A549 (cell line): ENCODE measurements at regions not wholly inside any gene's neighbourhood (a gene's known extent, or its start where the extent isn't known, plus 50 kb on each side); places are given as distances from the start of the nearest gene placed in this dataset.

Experiments
- ATAC-seq, 2 experiments: fragments of 200-7000 bp in 1 of 2; fragments of >200 bp in 1 of 2; cut with Nextera tagmentation in 1 of 2; cut with Tn5 transposase in 1 of 2; 3 replicates each; pipeline versions ENCODE4 v1.8.0 to v1.9.1; 2018 to 2020; ENCODE audit warnings: mild to moderate bottlenecking in 1 of 2, moderate library complexity in 1 of 2
- CTCF ChIA-PET: fragments of 300-600 bp; sonication (Branson Sonifier 250); formaldehyde crosslinking; extraction: SDS; loops from one replicate; lab custom pipeline; 2021; ENCODE audit warnings: antibody characterized with exemption, inconsistent platforms; lab: Yijun Ruan, JAX
- POLR2A ChIA-PET: fragments of 350-600 bp; formaldehyde crosslinking; extraction: SDS; loops from one replicate; lab custom pipeline; 2021; ENCODE audit warnings: antibody characterized with exemption, inconsistent platforms; lab: Yijun Ruan, JAX
- DNase-seq, 2 experiments: peaks; one replicate each; pipeline versions ENCODE4 v3.0.0 to v3.0.0-alpha.2; 2011 to 2016; ENCODE audit warnings: low read depth in 1 of 2, low spot score in 1 of 2
- FAIRE-seq: peaks from 2 replicates; lab custom pipeline; 2011; peaks lifted over from hg19 to GRCh38; lab: Jason Lieb, UNC
- H3K27ac ChIP-seq, 2 experiments: fragments of >200 bp; sonication (Bioruptor Twin); formaldehyde crosslinking; 3 replicates each; pipeline ENCODE4 v1.5.1; 2016 to 2017
- H3K4me1 ChIP-seq: fragments of >200 bp; sonication (Bioruptor Twin); formaldehyde crosslinking; 3 replicates; pipeline ENCODE4 v1.6.1; 2016
- H3K4me2 ChIP-seq: fragments of >200 bp; sonication (Bioruptor Twin); formaldehyde crosslinking; 3 replicates; pipeline ENCODE4 v1.6.1; 2016
- H3K4me3 ChIP-seq: fragments of >200 bp; sonication (Bioruptor Twin); formaldehyde crosslinking; 3 replicates; pipeline ENCODE4 v1.5.1; 2016
- H3K9me3 ChIP-seq: fragments of >200 bp; sonication (Bioruptor Twin); formaldehyde crosslinking; 3 replicates; pipeline ENCODE4 v1.6.1; 2016
- CBX2 ChIP-seq: fragments of 200-600 bp; sonication (generic); IDR thresholded peaks from 2 replicates; pipeline ENCODE4 v1.6.1; 2016; ENCODE audit warnings: low read depth, mild to moderate bottlenecking, borderline replicate concordance
- CBX8 ChIP-seq: fragments of 200-600 bp; sonication (generic); IDR thresholded peaks from 2 replicates; pipeline ENCODE4 v1.6.1; 2016
- CHD2 ChIP-seq: fragments of 150-350 bp; IDR thresholded peaks from 2 replicates; pipeline ENCODE4 v1.6.1; 2014; ENCODE audit warnings: low read length; ENCODE audit not compliant: partially characterized antibody
- EHF ChIP-seq: fragments of 250-450 bp; sonication (Bioruptor Pico); IDR thresholded peaks from 2 replicates; pipeline ENCODE4 v1.5.0; 2020; ENCODE audit warnings: mild to moderate bottlenecking
- ESRRA ChIP-seq: fragments of 150-350 bp; IDR thresholded peaks from 2 replicates; pipeline ENCODE4 v1.6.1; 2014; ENCODE audit warnings: mild to moderate bottlenecking, low read length, borderline replicate concordance
- FOSB ChIP-seq: fragments of 250-450 bp; sonication (Bioruptor Pico); IDR thresholded peaks from 2 replicates; pipeline ENCODE4 v1.5.0; 2020; ENCODE audit warnings: mild to moderate bottlenecking, moderate library complexity
- GATA3 ChIP-seq: IDR thresholded peaks from 2 replicates; pipeline ENCODE4 v1.6.1; 2012; ENCODE audit warnings: borderline replicate concordance
- HDAC2 ChIP-seq: fragments of 200-600 bp; sonication (generic); IDR thresholded peaks from 2 replicates; pipeline ENCODE4 v1.6.1; 2016
- HOXB13 ChIP-seq: fragments of 250-450 bp; sonication (Bioruptor Pico); IDR thresholded peaks from 2 replicates; pipeline ENCODE4 v1.5.0; 2020; ENCODE audit warnings: low read depth, mild to moderate bottlenecking, moderate library complexity
- HOXB5 ChIP-seq: fragments of 250-450 bp; sonication (Bioruptor Pico); IDR thresholded peaks from 2 replicates; pipeline ENCODE4 v1.5.0; 2020; ENCODE audit warnings: mild to moderate bottlenecking, moderate library complexity
- JUNB ChIP-seq: fragments of >200 bp; sonication (Bioruptor Twin); formaldehyde crosslinking; IDR thresholded peaks from 2 replicates; pipeline ENCODE4 v1.6.1; 2016
- KDM1A ChIP-seq: fragments of 200-600 bp; sonication (generic); IDR thresholded peaks from 2 replicates; pipeline ENCODE4 v1.6.1; 2016; ENCODE audit warnings: low read depth, mild to moderate bottlenecking
- MAZ ChIP-seq: fragments of 150-350 bp; IDR thresholded peaks from 2 replicates; pipeline ENCODE4 v1.6.1; 2014; ENCODE audit warnings: antibody characterized with exemption, low read depth, low read length, borderline replicate concordance
- NR3C1 ChIP-seq: fragments of >200 bp; sonication (Bioruptor Twin); formaldehyde crosslinking; IDR thresholded peaks from 3 replicates; pipeline ENCODE4 v1.6.1; 2017
- POLR2AphosphoS2 ChIP-seq: conservative IDR thresholded peaks from 2 replicates; pipeline ENCODE4 v1.6.1; 2012; ENCODE audit warnings: low read length, improper control_type of control experiment, inconsistent platforms
- RARB ChIP-seq: fragments of 250-450 bp; sonication (Bioruptor Pico); IDR thresholded peaks from 2 replicates; pipeline ENCODE4 v1.8.0; 2021; ENCODE audit warnings: mild to moderate bottlenecking, moderate library complexity
- RFX5 ChIP-seq: fragments of 450-650 bp; IDR thresholded peaks from 2 replicates; pipeline ENCODE4 v1.7.1; 2014; ENCODE audit warnings: antibody characterized with exemption, mild to moderate bottlenecking, moderate library complexity
- SMC3 ChIP-seq: fragments of >200 bp; sonication (Bioruptor Twin); formaldehyde crosslinking; IDR thresholded peaks from 3 replicates; pipeline ENCODE4 v1.6.1; 2018; ENCODE audit warnings: inconsistent platforms
- ZC3H11A ChIP-seq: fragments of 450-650 bp; IDR thresholded peaks from 2 replicates; pipeline ENCODE4 v1.6.1; 2014; ENCODE audit warnings: antibody characterized with exemption, mild to moderate bottlenecking
- ZSCAN20 ChIP-seq: fragments of 250-450 bp; sonication (Bioruptor Pico); IDR thresholded peaks from 2 replicates; pipeline ENCODE4 v1.8.0; 2022; ENCODE audit warnings: mild to moderate bottlenecking, moderate library complexity
- WGBS: methylation state at CpG from one replicate; pipeline ENCODE4 v1.1.6; 2017; ENCODE audit errors: missing lambda C conversion rate; 5-methylcytosine and 5-hydroxymethylcytosine counted together
- TF ChIP-seq, protein P1 (sequence below): fragments of 150-350 bp; IDR thresholded peaks from 2 replicates; pipeline ENCODE4 v1.6.1; 2014; ENCODE audit warnings: low read depth, mild to moderate bottlenecking, low read length
- TF ChIP-seq, protein P2 (sequence below): fragments of 250-450 bp; sonication (Bioruptor Pico); IDR thresholded peaks from 2 replicates; pipeline ENCODE4 v1.5.0; 2021; ENCODE audit warnings: mild to moderate bottlenecking, moderate library complexity, borderline replicate concordance
- TF ChIP-seq, protein P3 (sequence below): fragments of 450-650 bp; IDR thresholded peaks from 2 replicates; pipeline ENCODE4 v1.6.1; 2014; ENCODE audit warnings: antibody characterized with exemption
- TF ChIP-seq, protein P4 (sequence below): fragments of >200 bp; sonication (Bioruptor Twin); formaldehyde crosslinking; IDR thresholded peaks from 3 replicates; pipeline ENCODE4 v1.6.1; 2016
- TF ChIP-seq, protein P5 (sequence below): fragments of 200-600 bp; sonication (generic); IDR thresholded peaks from 2 replicates; pipeline ENCODE4 v1.6.1; 2016; ENCODE audit warnings: antibody characterized with exemption, mild to moderate bottlenecking, moderate library complexity

DNA sequence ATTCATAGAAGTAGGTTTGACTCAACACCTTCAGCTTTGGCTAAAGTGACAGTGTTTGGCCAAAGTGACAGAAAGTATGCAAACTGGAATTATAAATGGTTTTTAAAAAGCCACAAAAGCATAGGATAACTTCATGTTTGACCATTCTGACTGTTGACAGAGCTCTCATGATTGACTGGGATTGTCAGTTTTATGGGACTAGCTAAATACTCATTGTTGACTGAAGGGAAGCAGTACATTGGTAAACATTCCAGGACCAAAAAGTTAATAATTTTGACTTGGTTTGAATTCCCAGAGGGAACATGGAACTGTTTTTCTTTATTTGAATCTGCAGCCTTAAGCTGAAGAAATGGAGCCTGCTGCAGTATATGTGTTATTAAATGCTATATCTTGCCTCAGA, 84.6 kb upstream of the STEAP4 start:
- no peak for DNase-seq
- Histone ChIP-seq H3K4me3 (no peak overlapping the region), H3K4me1 (no peaks in the 10 kb centered on the region), H3K9me3 (no peaks in the 10 kb centered on the region), H3K4me2 (no peak overlapping the region), H3K27ac (no peak overlapping the region)
- CTCF ChIA-PET: no interaction called here
- no peak for TF ChIP-seq NR3C1
- no peak for TF ChIP-seq KDM1A
- no peak for TF ChIP-seq CBX8
- no peak for TF ChIP-seq POLR2AphosphoS2
- no peak for TF ChIP-seq HOXB13 (CRISPR knock-in tag)
- TF ChIP-seq, protein P1, sequence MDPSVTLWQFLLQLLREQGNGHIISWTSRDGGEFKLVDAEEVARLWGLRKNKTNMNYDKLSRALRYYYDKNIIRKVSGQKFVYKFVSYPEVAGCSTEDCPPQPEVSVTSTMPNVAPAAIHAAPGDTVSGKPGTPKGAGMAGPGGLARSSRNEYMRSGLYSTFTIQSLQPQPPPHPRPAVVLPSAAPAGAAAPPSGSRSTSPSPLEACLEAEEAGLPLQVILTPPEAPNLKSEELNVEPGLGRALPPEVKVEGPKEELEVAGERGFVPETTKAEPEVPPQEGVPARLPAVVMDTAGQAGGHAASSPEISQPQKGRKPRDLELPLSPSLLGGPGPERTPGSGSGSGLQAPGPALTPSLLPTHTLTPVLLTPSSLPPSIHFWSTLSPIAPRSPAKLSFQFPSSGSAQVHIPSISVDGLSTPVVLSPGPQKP: no peak
- TF ChIP-seq ZC3H11A: no peak
- no peak for TF ChIP-seq ESRRA
- TF ChIP-seq JUNB: no peak
- TF ChIP-seq, protein P2, sequence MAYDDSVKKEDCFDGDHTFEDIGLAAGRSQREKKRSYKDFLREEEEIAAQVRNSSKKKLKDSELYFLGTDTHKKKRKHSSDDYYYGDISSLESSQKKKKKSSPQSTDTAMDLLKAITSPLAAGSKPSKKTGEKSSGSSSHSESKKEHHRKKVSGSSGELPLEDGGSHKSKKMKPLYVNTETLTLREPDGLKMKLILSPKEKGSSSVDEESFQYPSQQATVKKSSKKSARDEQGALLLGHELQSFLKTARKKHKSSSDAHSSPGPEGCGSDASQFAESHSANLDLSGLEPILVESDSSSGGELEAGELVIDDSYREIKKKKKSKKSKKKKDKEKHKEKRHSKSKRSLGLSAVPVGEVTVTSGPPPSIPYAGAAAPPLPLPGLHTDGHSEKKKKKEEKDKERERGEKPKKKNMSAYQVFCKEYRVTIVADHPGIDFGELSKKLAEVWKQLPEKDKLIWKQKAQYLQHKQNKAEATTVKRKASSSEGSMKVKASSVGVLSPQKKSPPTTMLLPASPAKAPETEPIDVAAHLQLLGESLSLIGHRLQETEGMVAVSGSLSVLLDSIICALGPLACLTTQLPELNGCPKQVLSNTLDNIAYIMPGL: no peak
- TF ChIP-seq, protein P3, sequence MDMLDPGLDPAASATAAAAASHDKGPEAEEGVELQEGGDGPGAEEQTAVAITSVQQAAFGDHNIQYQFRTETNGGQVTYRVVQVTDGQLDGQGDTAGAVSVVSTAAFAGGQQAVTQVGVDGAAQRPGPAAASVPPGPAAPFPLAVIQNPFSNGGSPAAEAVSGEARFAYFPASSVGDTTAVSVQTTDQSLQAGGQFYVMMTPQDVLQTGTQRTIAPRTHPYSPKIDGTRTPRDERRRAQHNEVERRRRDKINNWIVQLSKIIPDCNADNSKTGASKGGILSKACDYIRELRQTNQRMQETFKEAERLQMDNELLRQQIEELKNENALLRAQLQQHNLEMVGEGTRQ: no peak
- TF ChIP-seq CHD2: no peak
- TF ChIP-seq MAZ: no peak
- no peak for TF ChIP-seq ZSCAN20 (CRISPR knock-in tag)
- no peak for ATAC-seq
- FAIRE-seq: no peak
- POLR2A ChIA-PET: no interaction called here

DNA sequence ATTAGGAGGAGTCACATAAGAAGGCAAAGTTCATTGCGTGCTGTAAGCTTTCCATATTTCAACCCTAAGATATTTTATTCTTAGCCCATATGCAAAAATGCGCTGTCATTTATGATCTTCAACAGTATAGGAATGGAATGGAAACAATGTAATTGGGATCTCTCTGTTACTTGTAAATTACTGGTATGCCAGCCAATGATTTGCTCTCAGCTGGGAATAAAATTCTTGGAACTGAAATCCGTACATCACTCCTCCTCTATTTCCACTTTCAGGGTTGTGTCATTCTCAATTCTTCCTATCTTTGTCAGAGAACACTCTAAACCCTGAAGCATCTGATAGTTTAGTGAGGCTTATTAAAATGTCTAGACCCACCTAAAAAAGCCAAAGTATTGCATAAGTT, 80.7 kb upstream of the STEAP4 start:
- Histone ChIP-seq H3K4me2 (no peak overlapping the region), H3K4me1 (no peaks in the 10 kb centered on the region), H3K9me3 (no peaks in the 10 kb centered on the region)
- DNase-seq (no peak), ATAC-seq (no peak), FAIRE-seq (no peak)
- ChIA-PET CTCF (no interaction called here), POLR2A (no interaction called here)
- WGBS: 22% methylated on average over 3 of the region's 3 CpGs
- TF ChIP-seq GATA3 (no peak), CBX2 (no peak), ESRRA (no peak), HOXB5 (CRISPR knock-in tag) (no peak), EHF (CRISPR knock-in tag) (no peak)
- TF ChIP-seq, protein P1: no peak
- TF ChIP-seq, all 56 proteins: peak for 0
- Histone ChIP-seq H3K4me3 (no peak overlapping the region), H3K27ac (no peak overlapping the region)

DNA sequence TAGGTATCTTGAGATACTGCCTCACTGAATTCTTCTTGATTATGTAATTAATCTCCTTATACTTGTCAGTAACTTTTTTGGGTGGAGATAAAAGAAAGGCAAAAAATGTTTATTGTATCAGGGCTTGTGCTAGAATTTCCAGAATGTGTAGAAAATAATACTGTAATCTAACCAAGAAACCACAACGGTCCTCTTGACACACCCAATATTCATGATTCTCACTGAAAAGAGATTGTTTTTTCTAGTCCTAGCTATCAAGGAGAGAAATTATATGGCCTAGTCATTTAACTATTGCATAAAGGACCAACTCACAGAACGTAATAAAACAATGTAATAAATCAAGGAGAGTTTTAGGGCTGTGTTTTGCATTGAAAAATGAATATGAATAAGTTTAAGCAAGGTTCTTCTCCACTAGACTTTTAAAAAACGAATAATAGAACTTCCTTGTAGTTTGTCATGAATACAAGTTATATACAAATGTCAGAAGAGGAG, 80.0 kb upstream of the STEAP4 start:
- no peak overlapping the region for H3K4me2 ChIP-seq
- H3K9me3 ChIP-seq: no peaks in the 10 kb centered on the region
- ATAC-seq (no peak), FAIRE-seq (no peak), DNase-seq (no peak)
- under 1% methylated on average over 3 of the region's 3 CpGs for WGBS
- H3K27ac ChIP-seq: no peak overlapping the region
- no peaks in the 10 kb centered on the region for H3K4me1 ChIP-seq
- H3K4me3 ChIP-seq: no peak overlapping the region
- CTCF ChIA-PET: no interaction called here
- POLR2A ChIA-PET: no interaction called here
- TF ChIP-seq RFX5 (no peak), FOSB (CRISPR knock-in tag) (no peak), HDAC2 (no peak), SMC3 (no peak), ZSCAN20 (CRISPR knock-in tag) (no peak), RARB (CRISPR knock-in tag) (no peak)
- TF ChIP-seq, protein P1: no peak
- TF ChIP-seq, protein P4, sequence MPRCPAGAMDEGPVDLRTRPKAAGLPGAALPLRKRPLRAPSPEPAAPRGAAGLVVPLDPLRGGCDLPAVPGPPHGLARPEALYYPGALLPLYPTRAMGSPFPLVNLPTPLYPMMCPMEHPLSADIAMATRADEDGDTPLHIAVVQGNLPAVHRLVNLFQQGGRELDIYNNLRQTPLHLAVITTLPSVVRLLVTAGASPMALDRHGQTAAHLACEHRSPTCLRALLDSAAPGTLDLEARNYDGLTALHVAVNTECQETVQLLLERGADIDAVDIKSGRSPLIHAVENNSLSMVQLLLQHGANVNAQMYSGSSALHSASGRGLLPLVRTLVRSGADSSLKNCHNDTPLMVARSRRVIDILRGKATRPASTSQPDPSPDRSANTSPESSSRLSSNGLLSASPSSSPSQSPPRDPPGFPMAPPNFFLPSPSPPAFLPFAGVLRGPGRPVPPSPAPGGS: no peak
- TF ChIP-seq, protein P5, sequence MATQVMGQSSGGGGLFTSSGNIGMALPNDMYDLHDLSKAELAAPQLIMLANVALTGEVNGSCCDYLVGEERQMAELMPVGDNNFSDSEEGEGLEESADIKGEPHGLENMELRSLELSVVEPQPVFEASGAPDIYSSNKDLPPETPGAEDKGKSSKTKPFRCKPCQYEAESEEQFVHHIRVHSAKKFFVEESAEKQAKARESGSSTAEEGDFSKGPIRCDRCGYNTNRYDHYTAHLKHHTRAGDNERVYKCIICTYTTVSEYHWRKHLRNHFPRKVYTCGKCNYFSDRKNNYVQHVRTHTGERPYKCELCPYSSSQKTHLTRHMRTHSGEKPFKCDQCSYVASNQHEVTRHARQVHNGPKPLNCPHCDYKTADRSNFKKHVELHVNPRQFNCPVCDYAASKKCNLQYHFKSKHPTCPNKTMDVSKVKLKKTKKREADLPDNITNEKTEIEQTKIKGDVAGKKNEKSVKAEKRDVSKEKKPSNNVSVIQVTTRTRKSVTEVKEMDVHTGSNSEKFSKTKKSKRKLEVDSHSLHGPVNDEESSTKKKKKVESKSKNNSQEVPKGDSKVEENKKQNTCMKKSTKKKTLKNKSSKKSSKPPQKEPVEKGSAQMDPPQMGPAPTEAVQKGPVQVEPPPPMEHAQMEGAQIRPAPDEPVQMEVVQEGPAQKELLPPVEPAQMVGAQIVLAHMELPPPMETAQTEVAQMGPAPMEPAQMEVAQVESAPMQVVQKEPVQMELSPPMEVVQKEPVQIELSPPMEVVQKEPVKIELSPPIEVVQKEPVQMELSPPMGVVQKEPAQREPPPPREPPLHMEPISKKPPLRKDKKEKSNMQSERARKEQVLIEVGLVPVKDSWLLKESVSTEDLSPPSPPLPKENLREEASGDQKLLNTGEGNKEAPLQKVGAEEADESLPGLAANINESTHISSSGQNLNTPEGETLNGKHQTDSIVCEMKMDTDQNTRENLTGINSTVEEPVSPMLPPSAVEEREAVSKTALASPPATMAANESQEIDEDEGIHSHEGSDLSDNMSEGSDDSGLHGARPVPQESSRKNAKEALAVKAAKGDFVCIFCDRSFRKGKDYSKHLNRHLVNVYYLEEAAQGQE: no peak
